BE2C (cell line): ENCODE measurements at regions not wholly inside any gene's neighbourhood (a gene's known extent, or its start where the extent isn't known, plus 50 kb on each side); places are given as distances from the start of the nearest gene placed in this dataset.
"Not testable (repeated sequence)": the region's sequence is repeated elsewhere in the genome, so short reads cannot be mapped to it uniquely, and the experiment has no call there.

ENCODE experiments used
- DNase-seq: peaks from one replicate; pipeline ENCODE4 v3.0.0-alpha.2; 2020
- H3K27me3 ChIP-seq: fragments of 250-450 bp; sonication (Bioruptor Pico); 2 replicates; pipeline ENCODE4 v1.5.1; 2020; ENCODE audit warnings: mild to moderate bottlenecking
- H3K36me3 ChIP-seq: fragments of 250-450 bp; sonication (Bioruptor Pico); 2 replicates; pipeline ENCODE4 v1.5.1; 2020; ENCODE audit warnings: mild to moderate bottlenecking
- H3K4me1 ChIP-seq: fragments of 250-450 bp; sonication (Bioruptor Pico); 2 replicates; pipeline ENCODE4 v1.5.1; 2020
- H3K4me3 ChIP-seq: 2 replicates; pipeline ENCODE4 v1.5.1; 2011; ENCODE audit warnings: low read depth, low read length
- H3K9me3 ChIP-seq: fragments of 250-450 bp; sonication (Bioruptor Pico); 2 replicates; pipeline ENCODE4 v1.5.1; 2020
- TF ChIP-seq, protein P1 (sequence below): IDR thresholded peaks from 2 replicates; pipeline ENCODE4 v1.5.1; 2012; ENCODE audit warnings: mild to moderate bottlenecking, low read depth, low read length

DNA sequence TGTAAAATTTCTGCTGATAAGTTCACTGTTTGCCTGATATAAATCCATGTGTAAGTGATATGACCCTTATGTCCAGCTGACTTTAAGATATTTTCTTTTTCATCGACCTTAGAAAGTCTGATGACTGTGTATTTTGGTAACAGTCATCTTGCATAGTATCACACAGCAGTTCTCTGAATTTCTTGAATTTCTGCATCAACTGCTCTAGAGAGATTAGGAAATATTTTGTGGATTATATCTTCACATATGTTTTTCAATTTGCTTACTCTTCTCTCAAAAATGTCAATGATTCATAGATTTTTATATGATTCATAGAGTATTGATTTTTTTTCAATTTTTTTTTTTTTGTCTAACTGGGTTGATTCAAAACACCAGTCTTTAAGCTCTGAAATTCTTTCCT lies 945.3 kb downstream of the TRIB2 start:
- Histone ChIP-seq H3K4me1 (no peaks in the 10 kb centered on the region), H3K4me3 (no peak overlapping the region), H3K36me3 (no peaks in the 10 kb centered on the region), H3K27me3 (no peaks in the 10 kb centered on the region), H3K9me3 (no peaks in the 10 kb centered on the region)
- TF ChIP-seq, protein P1, sequence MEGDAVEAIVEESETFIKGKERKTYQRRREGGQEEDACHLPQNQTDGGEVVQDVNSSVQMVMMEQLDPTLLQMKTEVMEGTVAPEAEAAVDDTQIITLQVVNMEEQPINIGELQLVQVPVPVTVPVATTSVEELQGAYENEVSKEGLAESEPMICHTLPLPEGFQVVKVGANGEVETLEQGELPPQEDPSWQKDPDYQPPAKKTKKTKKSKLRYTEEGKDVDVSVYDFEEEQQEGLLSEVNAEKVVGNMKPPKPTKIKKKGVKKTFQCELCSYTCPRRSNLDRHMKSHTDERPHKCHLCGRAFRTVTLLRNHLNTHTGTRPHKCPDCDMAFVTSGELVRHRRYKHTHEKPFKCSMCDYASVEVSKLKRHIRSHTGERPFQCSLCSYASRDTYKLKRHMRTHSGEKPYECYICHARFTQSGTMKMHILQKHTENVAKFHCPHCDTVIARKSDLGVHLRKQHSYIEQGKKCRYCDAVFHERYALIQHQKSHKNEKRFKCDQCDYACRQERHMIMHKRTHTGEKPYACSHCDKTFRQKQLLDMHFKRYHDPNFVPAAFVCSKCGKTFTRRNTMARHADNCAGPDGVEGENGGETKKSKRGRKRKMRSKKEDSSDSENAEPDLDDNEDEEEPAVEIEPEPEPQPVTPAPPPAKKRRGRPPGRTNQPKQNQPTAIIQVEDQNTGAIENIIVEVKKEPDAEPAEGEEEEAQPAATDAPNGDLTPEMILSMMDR = no peak
- DNase-seq = no peak

DNA sequence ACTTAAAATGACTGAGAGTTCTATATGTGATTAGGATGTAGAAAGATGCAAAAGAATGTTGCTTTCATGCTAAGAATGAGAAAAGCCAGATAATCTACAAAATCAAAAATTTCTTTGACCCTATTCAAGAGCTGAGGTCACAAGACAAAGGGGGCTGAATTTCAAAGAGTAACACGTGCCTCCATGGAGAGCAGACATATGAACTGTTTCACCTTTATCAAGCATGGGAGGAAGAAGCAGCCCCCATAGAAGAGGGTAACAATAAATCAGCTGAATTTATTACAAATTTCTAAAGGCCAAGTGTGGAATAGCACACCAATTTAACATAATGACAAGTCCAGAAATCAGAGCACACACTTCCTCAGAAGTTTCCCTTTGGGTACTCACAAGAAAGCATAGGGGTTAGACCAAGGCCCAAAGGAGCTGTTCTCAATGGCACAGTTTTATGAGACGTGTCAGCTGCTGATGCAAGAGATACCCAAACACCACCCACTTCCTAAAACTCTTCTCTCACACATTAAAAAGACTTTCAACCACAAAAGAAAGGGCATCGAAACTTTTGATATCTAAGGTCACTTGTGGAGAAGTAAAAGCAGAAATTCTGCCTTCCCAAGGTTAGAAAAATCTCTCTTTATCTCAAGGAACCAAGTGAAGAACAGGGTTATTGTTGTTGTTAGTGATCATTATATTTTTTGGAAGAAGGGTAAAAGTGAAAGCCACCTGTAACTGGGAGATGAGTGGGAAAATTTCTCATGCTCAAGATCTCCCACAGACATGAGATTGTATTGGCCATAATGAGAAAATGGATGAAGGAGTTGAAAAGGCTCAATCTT lies 950.1 kb downstream of the TRIB2 start:
- Histone ChIP-seq H3K27me3 (no peaks in the 10 kb centered on the region), H3K9me3 (no peaks in the 10 kb centered on the region), H3K36me3 (no peaks in the 10 kb centered on the region), H3K4me3 (no peak overlapping the region), H3K4me1 (no peaks in the 10 kb centered on the region)
- TF ChIP-seq, protein P1 = no peak
- no peak for DNase-seq

DNA sequence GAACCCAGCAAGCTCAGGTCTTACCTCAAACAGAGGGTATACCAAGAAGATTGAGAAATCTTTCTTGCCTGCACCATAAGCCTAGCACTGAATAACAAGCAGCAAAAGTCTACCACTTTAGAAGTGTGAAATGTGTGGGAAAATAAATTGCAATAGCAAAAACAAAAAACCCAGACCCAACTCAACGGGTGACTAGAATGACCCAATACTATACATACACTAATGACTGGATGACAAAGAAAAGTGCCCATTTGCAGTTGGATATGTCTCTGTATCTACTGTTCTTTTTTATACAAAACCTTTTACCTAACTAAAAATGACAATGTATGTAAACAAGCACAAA lies 950.6 kb downstream of the TRIB2 start:
- no peaks in the 10 kb centered on the region for H3K9me3 ChIP-seq
- TF ChIP-seq, protein P1 = no peak
- no peaks in the 10 kb centered on the region for H3K27me3 ChIP-seq
- H3K4me3 ChIP-seq = no peak overlapping the region
- no peaks in the 10 kb centered on the region for H3K36me3 ChIP-seq
- no peak for DNase-seq
- H3K4me1 ChIP-seq = no peaks in the 10 kb centered on the region

DNA sequence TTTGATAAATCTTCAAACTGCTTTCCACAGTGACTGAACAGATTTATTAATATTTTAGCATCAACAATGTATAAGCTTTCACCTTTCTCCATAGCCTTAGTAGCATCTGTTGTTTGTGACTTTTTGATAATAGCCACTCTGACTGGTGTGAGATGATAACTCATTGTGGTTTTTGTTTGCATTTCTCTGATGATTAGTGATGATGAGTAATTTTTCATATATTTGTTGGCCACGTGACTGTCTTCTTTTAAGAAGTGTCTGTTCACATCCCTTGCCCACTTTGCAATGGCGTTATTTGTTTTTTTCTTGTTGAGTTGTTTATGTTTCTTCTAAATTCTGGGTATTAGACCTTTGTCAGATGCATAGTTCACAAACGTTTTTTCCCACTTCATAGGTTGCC lies 952.9 kb downstream of the TRIB2 start:
- TF ChIP-seq, protein P1 = no peak
- Histone ChIP-seq H3K27me3 (no peaks in the 10 kb centered on the region), H3K4me1 (no peaks in the 10 kb centered on the region), H3K36me3 (no peaks in the 10 kb centered on the region), H3K4me3 (no peak overlapping the region), H3K9me3 (no peaks in the 10 kb centered on the region)
- no peak for DNase-seq

DNA sequence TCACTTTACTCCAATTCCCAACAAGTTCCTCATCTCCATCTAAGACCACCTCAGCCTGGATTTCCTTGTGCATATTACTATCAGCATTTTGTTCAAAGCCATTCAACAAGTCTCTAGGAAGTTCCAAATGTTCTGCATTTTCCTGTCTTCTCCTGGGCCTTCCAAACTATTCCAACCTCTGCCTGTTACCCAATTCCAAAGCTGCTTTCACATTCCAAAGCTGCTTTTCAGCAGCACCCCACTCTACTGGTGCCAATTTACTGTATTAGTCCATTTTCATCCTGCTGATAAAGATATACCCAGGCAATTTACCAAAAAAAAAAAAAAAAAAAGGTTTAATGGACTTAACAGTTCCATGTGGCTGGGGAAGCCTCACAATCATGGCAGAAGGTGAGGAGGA lies 957.1 kb downstream of the TRIB2 start:
- H3K9me3 ChIP-seq, H3K36me3 ChIP-seq, H3K4me3 ChIP-seq, H3K4me1 ChIP-seq, H3K27me3 ChIP-seq, DNase-seq: not testable (repeated sequence)

- TF ChIP-seq, protein P1 = no peak
- H3K4me3 ChIP-seq = no peak overlapping the region
- DNase-seq = no peak
- no peaks in the 10 kb centered on the region for H3K27me3 ChIP-seq
- no peaks in the 10 kb centered on the region for H3K4me1 ChIP-seq
- H3K9me3 ChIP-seq = no peaks in the 10 kb centered on the region
- no peaks in the 10 kb centered on the region for H3K36me3 ChIP-seq
These were observed 956.2 kb upstream of the LRATD1 start for GRCh38 chr2:13676269-13676668.
